ENCODE measurements at regions not wholly inside any gene's neighbourhood (a gene's known extent, or its start where the extent isn't known, plus 50 kb on each side); places are given as distances from the start of the nearest gene placed in this dataset.

GRCh38 chr4:182145334-182145905 lies 97.8 kb upstream of the TENM3 start:
- Histone ChIP-seq H3K4me1 (ENCODE audit: insufficient read depth, low read length) (no peaks in the 10 kb centered on the region), H2AFZ (ENCODE audit: low read depth, low read length) (no peak overlapping the region), H3K9me3 (ENCODE audit: insufficient read depth, low read length, severe bottlenecking) (peaks cover 10% of the 10 kb centered on the region), H3K4me2 (ENCODE audit: insufficient read depth, low read length) (no peak overlapping the region), H3K79me2 (ENCODE audit: insufficient read depth, low read length) (no peaks in the 10 kb centered on the region), H3K4me3 (ENCODE audit: low read depth in 1 of 2, low read length in 2 of 2) (no peak overlapping the region), H4K20me1 (ENCODE audit: insufficient read depth, low read length) (no peaks in the 10 kb centered on the region), H3K27me3 (ENCODE audit: insufficient read depth, low read length, poor library complexity) (no peaks in the 10 kb centered on the region), H3K36me3 (ENCODE audit: insufficient read depth, low read length) (no peaks in the 10 kb centered on the region), H3K27ac (ENCODE audit: low read length) (no peak overlapping the region), H3K9ac (ENCODE audit: low read depth, low read length) (no peak overlapping the region)
- TF ChIP-seq EZH2 (IDR thresholded peaks at IDR 0.05; ENCODE audit: borderline replicate concordance, low read depth, low read length, severe bottlenecking) (no peak), CTCF (IDR thresholded peaks at IDR 0.05; ENCODE audit: borderline replicate concordance, extremely low read depth, low read length, poor library complexity, severe bottlenecking) (no peak)
- DNase-seq: no peak
- ATAC-seq (ENCODE audit: insufficient read depth, low read depth): no peak

GRCh38 chr4:182147391-182147790 lies 95.8 kb upstream of the TENM3 start:
- H3K36me3 ChIP-seq (ENCODE audit: insufficient read depth, low read length): no peaks in the 10 kb centered on the region
- no peak for DNase-seq
- no peak overlapping the region for H3K27ac ChIP-seq (ENCODE audit: low read length)
- no peaks in the 10 kb centered on the region for H3K4me1 ChIP-seq (ENCODE audit: insufficient read depth, low read length)
- no peak overlapping the region for H3K4me3 ChIP-seq (ENCODE audit: low read depth in 1 of 2, low read length in 2 of 2)
- peaks cover 6% of the 10 kb centered on the region for H3K9me3 ChIP-seq (ENCODE audit: insufficient read depth, low read length, severe bottlenecking)
- ATAC-seq (ENCODE audit: insufficient read depth, low read depth): no peak
- no peaks in the 10 kb centered on the region for H3K79me2 ChIP-seq (ENCODE audit: insufficient read depth, low read length)
- H3K9ac ChIP-seq (ENCODE audit: low read depth, low read length): no peak overlapping the region
- TF ChIP-seq EZH2 (IDR thresholded peaks at IDR 0.05; ENCODE audit: borderline replicate concordance, low read depth, low read length, severe bottlenecking): no peak
- no peak for TF ChIP-seq CTCF (IDR thresholded peaks at IDR 0.05; ENCODE audit: borderline replicate concordance, extremely low read depth, low read length, poor library complexity, severe bottlenecking)
- H3K4me2 ChIP-seq (ENCODE audit: insufficient read depth, low read length): no peak overlapping the region
- H3K27me3 ChIP-seq (ENCODE audit: insufficient read depth, low read length, poor library complexity): no peaks in the 10 kb centered on the region
- H4K20me1 ChIP-seq (ENCODE audit: insufficient read depth, low read length): no peaks in the 10 kb centered on the region
- H2AFZ ChIP-seq (ENCODE audit: low read depth, low read length): no peak overlapping the region

DNA sequence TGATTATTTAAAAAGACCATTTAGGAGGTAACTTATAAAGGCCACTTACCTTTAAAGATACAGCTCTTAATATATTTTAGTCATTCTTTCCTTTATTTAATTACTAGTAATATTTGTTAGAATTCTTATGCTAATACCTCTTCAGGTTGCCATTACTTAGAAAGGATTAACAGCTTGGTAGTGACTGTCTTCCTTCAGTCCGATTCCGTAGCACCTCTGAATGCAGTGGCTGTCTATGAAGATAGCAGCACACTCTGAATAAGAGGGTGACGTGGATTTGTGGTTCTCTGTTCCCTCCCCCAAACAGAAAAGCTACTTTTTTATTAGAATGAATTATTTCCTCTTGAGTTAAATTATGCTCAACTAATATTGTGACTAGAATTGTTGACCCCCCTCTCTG lies 92.6 kb upstream of the TENM3 start:
- no peaks in the 10 kb centered on the region for H4K20me1 ChIP-seq (ENCODE audit: insufficient read depth, low read length)
- TF ChIP-seq CTCF (IDR thresholded peaks at IDR 0.05; ENCODE audit: borderline replicate concordance, extremely low read depth, low read length, poor library complexity, severe bottlenecking) (no peak), EZH2 (IDR thresholded peaks at IDR 0.05; ENCODE audit: borderline replicate concordance, low read depth, low read length, severe bottlenecking) (no peak)
- H3K9me3 ChIP-seq (ENCODE audit: insufficient read depth, low read length, severe bottlenecking): no peaks in the 10 kb centered on the region
- no peaks in the 10 kb centered on the region for H3K79me2 ChIP-seq (ENCODE audit: insufficient read depth, low read length)
- H3K27me3 ChIP-seq (ENCODE audit: insufficient read depth, low read length, poor library complexity): no peaks in the 10 kb centered on the region
- H2AFZ ChIP-seq (ENCODE audit: low read depth, low read length): no peak overlapping the region
- no peak for DNase-seq
- no peak overlapping the region for H3K4me2 ChIP-seq (ENCODE audit: insufficient read depth, low read length)
- no peaks in the 10 kb centered on the region for H3K36me3 ChIP-seq (ENCODE audit: insufficient read depth, low read length)
- H3K27ac ChIP-seq (ENCODE audit: low read length): no peak overlapping the region
- H3K4me1 ChIP-seq (ENCODE audit: insufficient read depth, low read length): no peaks in the 10 kb centered on the region
- ATAC-seq (ENCODE audit: insufficient read depth, low read depth): no peak
- no peak overlapping the region for H3K4me3 ChIP-seq (ENCODE audit: low read depth in 1 of 2, low read length in 2 of 2)
- H3K9ac ChIP-seq (ENCODE audit: low read depth, low read length): no peak overlapping the region

- no peaks in the 10 kb centered on the region for H3K36me3 ChIP-seq (ENCODE audit: insufficient read depth, low read length)
- no peaks in the 10 kb centered on the region for H3K4me1 ChIP-seq (ENCODE audit: insufficient read depth, low read length)
- no peaks in the 10 kb centered on the region for H3K27me3 ChIP-seq (ENCODE audit: insufficient read depth, low read length, poor library complexity)
- H4K20me1 ChIP-seq (ENCODE audit: insufficient read depth, low read length): no peaks in the 10 kb centered on the region
- ATAC-seq (ENCODE audit: insufficient read depth, low read depth): no peak
- no peak overlapping the region for H3K9ac ChIP-seq (ENCODE audit: low read depth, low read length)
- no peaks in the 10 kb centered on the region for H3K79me2 ChIP-seq (ENCODE audit: insufficient read depth, low read length)
- no peak overlapping the region for H3K27ac ChIP-seq (ENCODE audit: low read length)
- no peak overlapping the region for H2AFZ ChIP-seq (ENCODE audit: low read depth, low read length)
- no peak for DNase-seq
- no peak for TF ChIP-seq EZH2 (IDR thresholded peaks at IDR 0.05; ENCODE audit: borderline replicate concordance, low read depth, low read length, severe bottlenecking)
- TF ChIP-seq CTCF (IDR thresholded peaks at IDR 0.05; ENCODE audit: borderline replicate concordance, extremely low read depth, low read length, poor library complexity, severe bottlenecking): no peak
- no peak overlapping the region for H3K4me2 ChIP-seq (ENCODE audit: insufficient read depth, low read length)
- H3K4me3 ChIP-seq (ENCODE audit: low read depth in 1 of 2, low read length in 2 of 2): no peak overlapping the region
- peaks cover 2% of the 10 kb centered on the region for H3K9me3 ChIP-seq (ENCODE audit: insufficient read depth, low read length, severe bottlenecking)
Observed at GRCh38 chr4:182155806-182156205, 87.4 kb upstream of the TENM3 start.
